ENCODE measurements at regions not wholly inside any gene's neighbourhood (a gene's known extent, or its start where the extent isn't known, plus 50 kb on each side); places are given as distances from the start of the nearest gene placed in this dataset.

DNA sequence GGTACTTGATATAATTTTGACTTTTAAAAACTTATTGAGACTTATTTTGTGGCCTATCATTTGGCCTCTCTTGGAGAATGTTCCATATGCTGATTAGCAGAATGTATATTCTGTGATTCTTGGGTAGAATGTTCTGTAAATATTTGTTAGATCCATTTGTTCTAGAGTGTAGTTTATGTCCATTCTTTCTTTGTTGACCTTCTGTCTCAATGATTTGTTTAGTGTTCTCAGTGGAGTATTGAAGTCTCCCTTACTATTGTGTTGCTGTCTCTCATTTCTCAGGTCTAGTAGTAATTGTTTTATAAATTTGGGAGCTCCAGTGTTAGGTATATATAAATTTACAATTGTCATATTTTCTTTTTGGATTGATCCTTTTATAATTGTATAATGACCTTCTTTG is 349.6 kb upstream of the CWC22 start:
- Mint-ChIP-seq H3K4me1 (no peaks in the 10 kb centered on the region), H3K27me3 (peaks cover 3% of the 10 kb centered on the region), H3K4me3 (no peak overlapping the region), H3K36me3 (no peaks in the 10 kb centered on the region), H3K27ac (no peak overlapping the region), H3K9me3 (no peaks in the 10 kb centered on the region)
- POLR2A ChIA-PET: no interaction called here
- no peak for ATAC-seq (ENCODE audit: low read depth)
- no peak for DNase-seq

GRCh38 chr2:180352620-180353019 is 345.5 kb upstream of the CWC22 start:
- H3K27ac Mint-ChIP-seq: no peak overlapping the region
- H3K36me3 Mint-ChIP-seq: no peaks in the 10 kb centered on the region
- H3K9me3 Mint-ChIP-seq: no peaks in the 10 kb centered on the region
- H3K27me3 Mint-ChIP-seq: peaks cover 3% of the 10 kb centered on the region
- ATAC-seq (ENCODE audit: low read depth): no peak
- no peak overlapping the region for H3K4me3 Mint-ChIP-seq
- POLR2A ChIA-PET: no interaction called here
- H3K4me1 Mint-ChIP-seq: no peaks in the 10 kb centered on the region
- DNase-seq: no peak

- DNase-seq (no peak), ATAC-seq (ENCODE audit: low read depth) (no peak)
- Mint-ChIP-seq H3K36me3 (no peaks in the 10 kb centered on the region), H3K27me3 (no peaks in the 10 kb centered on the region), H3K27ac (no peak overlapping the region), H3K4me3 (no peak overlapping the region), H3K4me1 (no peaks in the 10 kb centered on the region), H3K9me3 (no peaks in the 10 kb centered on the region)
- POLR2A ChIA-PET: no interaction called here
Measured at GRCh38 chr2:180349809-180350208, 342.7 kb upstream of the CWC22 start.

GRCh38 chr2:180343528-180344345 is 336.6 kb upstream of the CWC22 start:
- H3K9me3 Mint-ChIP-seq: peaks cover 3% of the 10 kb centered on the region
- no peak overlapping the region for H3K27ac Mint-ChIP-seq
- ATAC-seq (ENCODE audit: low read depth) (no peak), DNase-seq (no peak)
- H3K4me3 Mint-ChIP-seq: no peak overlapping the region
- H3K27me3 Mint-ChIP-seq: no peaks in the 10 kb centered on the region
- H3K36me3 Mint-ChIP-seq: no peaks in the 10 kb centered on the region
- POLR2A ChIA-PET: no interaction called here
- H3K4me1 Mint-ChIP-seq: no peaks in the 10 kb centered on the region

DNA sequence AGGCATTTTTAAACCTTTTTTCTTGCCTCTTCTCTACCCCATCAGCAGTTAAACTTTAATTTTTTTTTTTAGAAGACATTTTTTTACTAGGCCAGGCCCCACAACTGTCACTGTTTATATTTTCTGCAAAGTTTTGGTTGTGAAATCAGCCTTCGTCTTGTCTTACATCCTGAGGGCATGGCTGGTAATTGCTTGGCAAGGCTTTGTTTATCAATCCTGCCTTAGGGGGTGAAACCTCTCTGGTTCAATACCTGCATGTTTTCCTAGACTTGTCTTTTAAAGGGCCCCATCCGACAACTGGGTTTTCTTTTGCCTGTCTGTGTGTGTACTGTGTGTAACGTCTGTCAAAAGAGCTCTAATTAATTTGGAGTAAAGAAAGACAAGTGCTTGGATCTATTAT is 330.0 kb upstream of the CWC22 start:
- DNase-seq (no peak), ATAC-seq (ENCODE audit: low read depth) (no peak)
- Mint-ChIP-seq H3K4me3 (no peak overlapping the region), H3K27me3 (no peaks in the 10 kb centered on the region), H3K27ac (no peak overlapping the region), H3K9me3 (peaks cover 14% of the 10 kb centered on the region), H3K36me3 (no peaks in the 10 kb centered on the region), H3K4me1 (no peaks in the 10 kb centered on the region)
- POLR2A ChIA-PET: no interaction called here

GRCh38 chr2:180336550-180336949 is 329.5 kb upstream of the CWC22 start:
- no peak overlapping the region for H3K4me3 Mint-ChIP-seq
- no peaks in the 10 kb centered on the region for H3K27me3 Mint-ChIP-seq
- H3K4me1 Mint-ChIP-seq: no peaks in the 10 kb centered on the region
- H3K27ac Mint-ChIP-seq: no peak overlapping the region
- H3K36me3 Mint-ChIP-seq: no peaks in the 10 kb centered on the region
- ATAC-seq (ENCODE audit: low read depth) (no peak), DNase-seq (no peak)
- POLR2A ChIA-PET: no interaction called here
- H3K9me3 Mint-ChIP-seq: peaks cover 14% of the 10 kb centered on the region

DNA sequence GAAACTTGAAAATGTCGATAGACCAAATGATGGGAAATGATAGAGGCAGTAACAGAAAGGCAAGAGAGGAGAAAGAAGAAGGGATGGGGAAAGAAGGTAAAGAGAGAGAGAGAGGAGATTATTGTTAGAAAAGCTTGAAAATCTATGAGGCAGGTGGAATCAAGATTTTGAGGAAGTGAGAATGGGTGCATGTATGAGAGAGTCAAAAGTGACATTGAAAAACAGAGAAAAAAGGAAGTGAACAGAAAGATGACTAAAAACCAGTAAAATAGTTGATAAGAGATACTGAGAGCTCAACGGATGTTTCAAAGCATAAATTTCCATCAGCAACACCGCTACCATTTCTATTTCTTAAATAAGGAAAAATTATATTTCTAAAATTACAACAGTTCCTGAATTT is 327.4 kb upstream of the CWC22 start:
- DNase-seq (no peak), ATAC-seq (ENCODE audit: low read depth) (no peak)
- Mint-ChIP-seq H3K36me3 (no peaks in the 10 kb centered on the region), H3K27me3 (no peaks in the 10 kb centered on the region), H3K27ac (no peak overlapping the region), H3K9me3 (peaks cover 11% of the 10 kb centered on the region), H3K4me3 (no peak overlapping the region), H3K4me1 (no peaks in the 10 kb centered on the region)
- POLR2A ChIA-PET: no interaction called here

- Mint-ChIP-seq H3K27ac (no peak overlapping the region), H3K4me3 (no peak overlapping the region), H3K36me3 (no peaks in the 10 kb centered on the region), H3K9me3 (peaks cover 1% of the 10 kb centered on the region), H3K4me1 (no peaks in the 10 kb centered on the region), H3K27me3 (no peaks in the 10 kb centered on the region)
- POLR2A ChIA-PET: no interaction called here
- ATAC-seq (ENCODE audit: low read depth): no peak
- DNase-seq: no peak
Measured at GRCh38 chr2:180328795-180329422, 321.8 kb upstream of the CWC22 start.

DNA sequence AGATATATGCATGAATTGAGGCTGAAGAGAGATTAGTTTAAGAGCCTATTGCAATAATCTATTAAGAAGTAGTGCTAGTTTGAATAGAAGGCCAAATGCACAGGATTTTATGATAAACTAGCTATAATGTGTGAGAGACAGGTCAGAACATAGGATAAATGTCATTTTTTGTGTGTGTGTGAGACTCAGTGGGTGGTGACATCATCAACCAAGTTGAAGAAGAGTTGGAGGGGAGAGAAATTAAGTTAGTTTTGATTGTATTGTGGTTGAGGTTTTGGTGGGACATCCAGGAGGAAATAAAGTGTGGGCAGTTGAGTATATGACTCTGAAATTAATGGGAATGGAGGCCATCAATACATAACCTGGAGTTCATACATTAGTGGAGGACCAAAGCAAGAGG is 320.1 kb upstream of the CWC22 start:
- POLR2A ChIA-PET: no interaction called here
- H3K4me1 Mint-ChIP-seq: no peaks in the 10 kb centered on the region
- H3K27ac Mint-ChIP-seq: no peak overlapping the region
- H3K36me3 Mint-ChIP-seq: no peaks in the 10 kb centered on the region
- DNase-seq (no peak), ATAC-seq (ENCODE audit: low read depth) (no peak)
- no peaks in the 10 kb centered on the region for H3K9me3 Mint-ChIP-seq
- H3K4me3 Mint-ChIP-seq: no peak overlapping the region
- H3K27me3 Mint-ChIP-seq: no peaks in the 10 kb centered on the region

GRCh38 chr2:180325416-180326120 is 318.5 kb upstream of the CWC22 start:
- Mint-ChIP-seq H3K27ac (no peak overlapping the region), H3K4me3 (no peak overlapping the region), H3K36me3 (no peaks in the 10 kb centered on the region), H3K4me1 (no peaks in the 10 kb centered on the region), H3K9me3 (no peaks in the 10 kb centered on the region), H3K27me3 (no peaks in the 10 kb centered on the region)
- no peak for DNase-seq
- POLR2A ChIA-PET: no interaction called here
- ATAC-seq (ENCODE audit: low read depth): no peak

GRCh38 chr2:180324182-180324581 is 317.1 kb upstream of the CWC22 start:
- Mint-ChIP-seq H3K4me1 (no peaks in the 10 kb centered on the region), H3K4me3 (no peak overlapping the region), H3K27me3 (no peaks in the 10 kb centered on the region), H3K9me3 (no peaks in the 10 kb centered on the region), H3K27ac (no peak overlapping the region), H3K36me3 (no peaks in the 10 kb centered on the region)
- ATAC-seq (ENCODE audit: low read depth) (no peak), DNase-seq (no peak)
- POLR2A ChIA-PET: no interaction called here

DNA sequence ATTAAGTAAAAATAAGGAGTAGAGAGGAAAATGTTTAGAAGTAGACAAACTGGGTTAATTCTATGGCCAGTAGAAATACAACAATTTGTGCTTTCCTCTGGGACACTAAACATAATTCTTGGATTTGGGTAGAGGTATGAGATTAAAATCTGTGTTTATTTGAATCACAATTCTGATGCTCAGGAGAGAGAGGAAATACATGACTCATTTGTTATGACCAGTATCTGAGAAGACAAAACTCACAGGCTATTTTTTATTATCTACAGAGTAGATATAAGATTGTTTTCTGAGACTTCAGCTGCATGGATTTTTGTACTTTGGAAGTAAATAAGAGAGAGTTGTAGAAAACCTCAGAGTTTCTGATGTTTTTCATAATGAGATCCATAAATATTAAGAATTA is 315.7 kb upstream of the CWC22 start:
- Mint-ChIP-seq H3K4me3 (no peak overlapping the region), H3K9me3 (no peaks in the 10 kb centered on the region), H3K4me1 (no peaks in the 10 kb centered on the region), H3K27me3 (no peaks in the 10 kb centered on the region), H3K36me3 (no peaks in the 10 kb centered on the region), H3K27ac (no peak overlapping the region)
- ATAC-seq (ENCODE audit: low read depth): no peak
- POLR2A ChIA-PET: no interaction called here
- no peak for DNase-seq

DNA sequence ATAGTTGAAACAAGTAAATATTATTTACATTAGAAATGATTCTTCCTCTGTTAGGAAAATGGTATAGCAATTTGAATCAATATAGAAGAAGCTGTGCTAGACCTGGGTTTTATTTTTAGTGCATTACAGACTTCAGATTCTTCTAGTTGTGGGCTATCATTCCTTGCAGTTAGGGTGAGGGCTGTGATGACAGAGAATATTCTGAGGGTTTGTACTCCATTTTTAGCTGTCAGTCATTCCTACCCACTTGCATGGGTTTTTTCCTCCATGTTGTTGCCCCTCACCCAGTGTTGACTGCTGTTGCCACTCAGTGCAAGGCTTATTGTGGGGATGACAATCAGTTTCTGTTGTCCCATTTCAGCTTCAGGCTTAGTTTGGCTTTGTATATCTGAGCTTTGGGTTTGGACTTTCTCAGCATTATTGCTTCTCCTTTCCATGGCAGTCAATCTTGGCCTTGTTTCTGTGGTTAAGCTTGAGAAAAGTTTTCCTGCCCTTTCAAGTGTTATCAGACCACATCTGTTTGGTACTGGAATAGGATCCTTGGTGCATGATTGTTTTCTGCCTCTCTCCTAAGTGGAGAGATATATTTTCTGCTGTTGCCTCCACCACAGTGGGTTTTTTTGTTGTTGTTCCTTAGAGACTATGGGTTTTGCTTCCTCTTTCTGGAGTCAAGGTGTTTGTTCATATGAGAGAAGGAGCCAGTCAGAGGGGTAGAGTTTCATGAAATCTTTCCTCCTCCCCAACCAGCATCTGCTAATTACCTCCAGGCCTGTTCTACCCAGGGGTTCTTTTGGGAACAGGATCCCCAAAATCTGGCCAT is 312.7 kb upstream of the CWC22 start:
- H3K27me3 Mint-ChIP-seq: no peaks in the 10 kb centered on the region
- peaks cover 3% of the 10 kb centered on the region for H3K9me3 Mint-ChIP-seq
- H3K27ac Mint-ChIP-seq: no peak overlapping the region
- ATAC-seq (ENCODE audit: low read depth): no peak
- H3K36me3 Mint-ChIP-seq: no peaks in the 10 kb centered on the region
- H3K4me3 Mint-ChIP-seq: no peak overlapping the region
- POLR2A ChIA-PET: no interaction called here
- H3K4me1 Mint-ChIP-seq: no peaks in the 10 kb centered on the region
- no peak for DNase-seq

Data from activated naive CD8-positive, alpha-beta T cell treated with anti-CD3 and anti-CD28 coated beads, Interleukin-2, amount 10 ng/mL, durations not matched to agents 7 days and 5 days (primary cell).